ENCODE measurements at regions not wholly inside any gene's neighbourhood (a gene's known extent, or its start where the extent isn't known, plus 50 kb on each side); places are given as distances from the start of the nearest gene placed in this dataset.

GRCh38 chr13:105466376-105466775, 1069.1 kb downstream of the EFNB2 start:
- no peak for TF ChIP-seq CTCF (IDR thresholded peaks at IDR 0.05; ENCODE audit: insufficient read depth, low read length, poor library complexity, severe bottlenecking)
- Histone ChIP-seq H3K36me3 (ENCODE audit: control insufficient read depth, insufficient read depth, low read length) (no peaks in the 10 kb centered on the region), H3K4me3 (replicated peaks; ENCODE audit: low read depth, low read length) (no peak overlapping the region), H3K27me3 (replicated peaks; ENCODE audit: control insufficient read depth, insufficient read depth, low read length) (no peaks in the 10 kb centered on the region)
- DNase-seq (ENCODE audit: extremely low read depth, insufficient read length): no peak

GRCh38 chr13:105465745-105466144, 1069.7 kb downstream of the EFNB2 start, which contains the start of gene DAOA:
Gene DAOA (plus strand): TSS chr13:105466045.
- no peak for DNase-seq (ENCODE audit: extremely low read depth, insufficient read length)
- Histone ChIP-seq H3K36me3 (ENCODE audit: control insufficient read depth, insufficient read depth, low read length) (no peaks in the 10 kb centered on the region), H3K4me3 (replicated peaks; ENCODE audit: low read depth, low read length) (no peak within 1 kb of the TSS), H3K27me3 (replicated peaks; ENCODE audit: control insufficient read depth, insufficient read depth, low read length) (no peaks in the 10 kb centered on the region)
- no peak for TF ChIP-seq CTCF (IDR thresholded peaks at IDR 0.05; ENCODE audit: insufficient read depth, low read length, poor library complexity, severe bottlenecking)

GRCh38 chr13:105465251-105465650, 1070.2 kb downstream of the EFNB2 start:
- no peak for TF ChIP-seq CTCF (IDR thresholded peaks at IDR 0.05; ENCODE audit: insufficient read depth, low read length, poor library complexity, severe bottlenecking)

GRCh38 chr13:105464249-105464648, 1071.2 kb downstream of the EFNB2 start:
- DNase-seq (ENCODE audit: extremely low read depth, insufficient read length): no peak
- no peak for TF ChIP-seq CTCF (IDR thresholded peaks at IDR 0.05; ENCODE audit: insufficient read depth, low read length, poor library complexity, severe bottlenecking)
- Histone ChIP-seq H3K4me3 (replicated peaks; ENCODE audit: low read depth, low read length) (no peak overlapping the region), H3K27me3 (replicated peaks; ENCODE audit: control insufficient read depth, insufficient read depth, low read length) (no peaks in the 10 kb centered on the region), H3K36me3 (ENCODE audit: control insufficient read depth, insufficient read depth, low read length) (no peaks in the 10 kb centered on the region)

More at GRCh38 chr13:105465251-105465650, 1070.2 kb downstream of the EFNB2 start:
- H3K27me3 ChIP-seq (replicated peaks; ENCODE audit: control insufficient read depth, insufficient read depth, low read length): no peaks in the 10 kb centered on the region
- no peak overlapping the region for H3K4me3 ChIP-seq (replicated peaks; ENCODE audit: low read depth, low read length)
- no peak for DNase-seq (ENCODE audit: extremely low read depth, insufficient read length)
- H3K36me3 ChIP-seq (ENCODE audit: control insufficient read depth, insufficient read depth, low read length): no peaks in the 10 kb centered on the region

- DNase-seq (ENCODE audit: extremely low read depth, insufficient read length): no peak
- Histone ChIP-seq H3K4me3 (replicated peaks; ENCODE audit: low read depth, low read length) (no peak overlapping the region), H3K36me3 (ENCODE audit: control insufficient read depth, insufficient read depth, low read length) (no peaks in the 10 kb centered on the region)
These were observed 1072.4 kb downstream of the EFNB2 start for GRCh38 chr13:105463011-105463501.

More at GRCh38 chr13:105463011-105463501, 1072.4 kb downstream of the EFNB2 start:
- no peak for TF ChIP-seq CTCF (IDR thresholded peaks at IDR 0.05; ENCODE audit: insufficient read depth, low read length, poor library complexity, severe bottlenecking)
- no peaks in the 10 kb centered on the region for H3K27me3 ChIP-seq (replicated peaks; ENCODE audit: control insufficient read depth, insufficient read depth, low read length)
